NCI-H82 (cell line): ENCODE measurements at regions not wholly inside any gene's neighbourhood (a gene's known extent, or its start where the extent isn't known, plus 50 kb on each side); places are given as distances from the start of the nearest gene placed in this dataset.
"Not testable (repeated sequence)": the region's sequence is repeated elsewhere in the genome, so short reads cannot be mapped to it uniquely, and the experiment has no call there.

Experiments used
- DNase-seq: peaks from one replicate; lab custom pipeline; 2025; lab: John Stamatoyannopoulos, UW

- DNase-seq: no peak
Observed at GRCh38 chr9:589723-590122, 251.8 kb upstream of the DMRT1 start.

- no peak for DNase-seq
Observed at GRCh38 chr9:591292-591691, 250.2 kb upstream of the DMRT1 start.

DNA sequence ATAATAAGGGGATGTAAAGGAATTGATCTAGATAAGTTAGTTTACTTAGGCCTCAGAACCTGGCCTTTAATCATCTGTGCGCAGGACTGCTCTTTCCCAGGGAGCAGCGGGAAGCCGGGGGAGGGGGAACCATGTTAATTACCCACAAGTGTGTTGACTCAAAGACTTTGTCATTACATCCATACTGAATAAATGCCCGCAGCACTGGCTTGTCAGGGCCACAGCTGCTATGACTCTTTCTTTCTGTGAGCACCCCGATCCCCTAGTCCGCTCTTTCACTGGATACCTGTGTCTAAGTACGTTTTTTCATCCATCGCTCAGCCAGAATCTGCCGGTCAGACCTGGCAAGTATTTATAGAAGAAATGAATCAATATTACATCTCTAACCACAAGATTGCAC is 249.3 kb upstream of the DMRT1 start:
- peak; percentile 39 for DNase-seq

DNA sequence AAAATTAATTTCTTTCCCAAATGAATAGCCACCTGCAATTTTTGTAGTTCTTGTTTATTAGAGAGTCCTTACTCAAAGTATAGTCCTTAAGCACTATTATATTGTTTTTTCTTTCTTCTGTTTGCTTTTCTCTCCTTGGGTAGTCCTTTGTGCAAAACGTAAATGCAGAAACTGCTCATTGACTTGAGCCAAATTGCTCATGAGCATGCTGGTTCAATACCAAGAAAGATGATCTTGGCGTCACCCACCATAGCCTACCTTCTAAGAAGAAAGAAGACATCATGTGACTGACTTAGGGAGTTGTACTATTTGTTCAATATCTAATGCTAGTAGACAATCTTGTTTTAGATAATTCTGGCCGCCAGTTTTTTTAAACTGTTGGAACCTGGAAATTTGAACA is 248.8 kb upstream of the DMRT1 start:
- no peak for DNase-seq

DNA sequence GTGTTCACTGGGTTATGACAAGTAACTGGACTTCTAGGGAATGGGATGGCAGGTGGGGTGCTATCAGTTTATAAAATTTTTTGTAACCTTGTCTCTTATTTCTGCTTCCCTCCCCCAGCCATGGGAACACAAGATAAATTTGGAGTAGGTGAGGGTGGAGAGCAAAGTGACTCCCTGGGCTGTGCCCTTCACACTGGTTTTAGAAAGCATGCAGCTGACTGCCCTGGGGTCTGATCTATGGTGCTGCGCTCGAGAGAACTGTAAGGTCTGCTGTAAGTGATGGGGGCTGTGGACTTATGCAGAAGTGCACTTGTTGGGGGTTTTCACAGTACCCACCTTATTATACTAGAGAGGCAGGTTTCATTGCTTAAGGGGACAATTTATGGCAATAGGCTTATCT is 247.7 kb upstream of the DMRT1 start:
- DNase-seq: no peak

DNA sequence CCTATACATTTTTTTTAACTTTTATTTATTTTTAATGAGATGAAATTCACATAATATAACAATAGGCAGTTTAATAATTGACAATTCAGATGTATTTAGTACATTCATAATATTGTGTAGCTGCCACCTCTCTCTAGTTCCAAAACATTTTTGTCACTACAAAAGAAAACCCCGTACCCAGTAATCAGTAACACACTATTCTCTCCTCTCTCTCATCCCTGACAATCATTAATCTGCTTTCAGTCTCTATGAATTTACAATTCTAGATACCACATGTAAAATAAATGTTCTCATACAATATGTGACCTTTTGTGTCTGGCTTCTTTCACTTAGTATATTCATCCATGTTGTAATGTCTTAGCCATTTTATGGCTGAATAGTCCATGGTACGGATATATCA is 244.8 kb upstream of the DMRT1 start:
- DNase-seq: no peak

GRCh38 chr9:600006-600405 is 241.5 kb upstream of the DMRT1 start:
- no peak for DNase-seq

DNA sequence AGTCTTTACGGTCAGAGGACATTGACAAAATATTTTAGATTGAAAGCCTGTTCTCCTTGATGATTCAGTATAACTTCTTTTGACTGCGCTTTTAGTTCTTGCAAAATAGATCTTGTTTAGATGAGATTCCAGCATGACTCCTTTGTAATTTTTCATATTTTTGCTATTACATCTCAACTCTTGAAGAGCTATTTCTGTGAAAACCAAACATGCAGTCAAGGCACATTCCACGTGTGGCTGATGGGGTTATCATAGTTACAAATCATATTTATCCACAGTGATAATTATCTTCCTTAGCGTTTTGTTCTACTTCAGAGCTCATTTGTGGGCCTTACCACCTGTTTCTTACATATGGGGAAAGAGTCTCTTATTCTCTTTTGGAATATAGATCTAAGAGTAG is 238.8 kb upstream of the DMRT1 start:
- no peak for DNase-seq

DNA sequence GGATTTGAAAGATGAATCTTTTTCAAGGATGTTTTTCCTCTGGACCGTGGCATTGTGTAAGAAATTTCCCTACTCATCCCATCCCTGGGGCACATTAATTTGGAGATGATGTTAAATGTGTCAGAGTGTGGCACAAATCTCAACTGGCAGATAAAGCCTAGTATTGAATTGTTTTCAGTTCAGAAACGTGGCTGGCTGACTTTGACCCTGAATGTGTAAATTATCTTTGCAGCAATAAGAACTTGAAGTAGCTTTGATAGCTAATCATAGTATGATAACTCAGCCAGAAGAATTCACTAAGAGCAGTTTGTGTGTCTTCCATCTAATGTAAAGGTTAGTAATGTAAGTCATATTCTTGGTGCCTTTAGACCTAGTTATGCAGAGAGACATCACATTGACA is 238.4 kb upstream of the DMRT1 start:
- DNase-seq: no peak

DNA sequence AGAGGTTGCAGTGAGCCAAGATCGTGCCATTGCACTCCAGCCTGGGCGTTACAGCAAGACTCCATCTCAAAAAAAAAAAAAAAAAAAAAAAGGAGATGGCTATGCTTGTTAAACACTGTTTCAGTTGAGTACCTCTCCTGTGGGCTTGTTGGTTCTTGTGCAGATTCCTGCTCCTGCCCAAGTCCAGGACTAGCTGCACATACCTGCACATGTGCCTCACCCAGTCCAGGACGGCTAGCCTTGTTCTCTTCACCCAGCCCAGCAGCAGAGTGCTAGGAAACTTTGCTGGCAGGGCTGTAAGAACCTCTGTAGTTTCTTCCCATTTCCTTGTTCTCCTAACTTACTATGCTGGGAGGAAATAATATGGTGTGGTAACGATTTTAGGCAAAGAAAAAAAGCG is 234.1 kb upstream of the DMRT1 start:
- no peak for DNase-seq

- DNase-seq: peak; percentile 75
Observed at GRCh38 chr9:613771-614347, 227.6 kb upstream of the DMRT1 start.

GRCh38 chr9:614431-614830 is 227.1 kb upstream of the DMRT1 start:
- no peak for DNase-seq

GRCh38 chr9:615756-616155 is 225.7 kb upstream of the DMRT1 start:
- no peak for DNase-seq

- no peak for DNase-seq
Observed at GRCh38 chr9:616694-617093, 224.8 kb upstream of the DMRT1 start.

- no peak for DNase-seq
Observed at GRCh38 chr9:617445-618085, 223.9 kb upstream of the DMRT1 start.

- no peak for DNase-seq
Observed at GRCh38 chr9:618478-618877, 223.0 kb upstream of the DMRT1 start.

GRCh38 chr9:621201-621855 is 220.2 kb upstream of the DMRT1 start:
- DNase-seq: no peak

GRCh38 chr9:624935-625500 is 216.5 kb upstream of the DMRT1 start:
- DNase-seq: no peak

GRCh38 chr9:625613-626012 is 215.9 kb upstream of the DMRT1 start:
- no peak for DNase-seq

- not testable (repeated sequence) for DNase-seq
Observed at GRCh38 chr9:626114-626513, 215.4 kb upstream of the DMRT1 start.

DNA sequence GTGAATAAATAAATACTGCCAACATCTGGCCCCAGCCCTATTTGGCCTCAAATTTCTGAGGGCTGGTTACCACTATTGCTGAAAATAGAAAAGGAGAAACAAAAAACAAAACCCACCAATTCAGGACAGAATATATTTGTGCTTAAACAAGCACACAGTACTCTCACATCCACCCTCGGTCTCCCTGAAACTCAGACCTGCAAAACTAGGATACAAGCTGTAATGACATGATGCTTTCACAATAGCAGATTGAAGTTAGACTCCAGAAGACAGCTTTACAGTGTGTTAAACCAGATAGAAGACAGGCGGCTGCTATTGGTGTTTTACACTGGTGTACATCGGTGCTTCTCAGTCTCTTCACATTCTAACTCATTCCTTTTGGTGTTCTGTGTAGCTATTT is 214.9 kb upstream of the DMRT1 start:
- peak; percentile 7 for DNase-seq

GRCh38 chr9:627336-627970 is 214.0 kb upstream of the DMRT1 start:
- DNase-seq: no peak

- no peak for DNase-seq
Observed at GRCh38 chr9:629146-629545, 212.4 kb upstream of the DMRT1 start.
